ENCODE measurements at regions not wholly inside any gene's neighbourhood (a gene's known extent, or its start where the extent isn't known, plus 50 kb on each side); places are given as distances from the start of the nearest gene placed in this dataset.
"Not testable (repeated sequence)": the region's sequence is repeated elsewhere in the genome, so short reads cannot be mapped to it uniquely, and the experiment has no call there.

- no peak for DNase-seq (ENCODE audit: low read depth)
Measured at GRCh38 chr14:34090451-34090850, 139.6 kb upstream of the EGLN3 start.

GRCh38 chr14:34088914-34089313 is 138.0 kb upstream of the EGLN3 start:
- DNase-seq (ENCODE audit: low read depth), result no peak

GRCh38 chr14:34087571-34087970 is 136.7 kb upstream of the EGLN3 start:
- no peak for DNase-seq (ENCODE audit: low read depth)

GRCh38 chr14:34086223-34086757 is 135.4 kb upstream of the EGLN3 start:
- no peak for DNase-seq (ENCODE audit: low read depth)

- DNase-seq (ENCODE audit: low read depth), result no peak
Measured at GRCh38 chr14:34085695-34086094, 134.8 kb upstream of the EGLN3 start.

DNA sequence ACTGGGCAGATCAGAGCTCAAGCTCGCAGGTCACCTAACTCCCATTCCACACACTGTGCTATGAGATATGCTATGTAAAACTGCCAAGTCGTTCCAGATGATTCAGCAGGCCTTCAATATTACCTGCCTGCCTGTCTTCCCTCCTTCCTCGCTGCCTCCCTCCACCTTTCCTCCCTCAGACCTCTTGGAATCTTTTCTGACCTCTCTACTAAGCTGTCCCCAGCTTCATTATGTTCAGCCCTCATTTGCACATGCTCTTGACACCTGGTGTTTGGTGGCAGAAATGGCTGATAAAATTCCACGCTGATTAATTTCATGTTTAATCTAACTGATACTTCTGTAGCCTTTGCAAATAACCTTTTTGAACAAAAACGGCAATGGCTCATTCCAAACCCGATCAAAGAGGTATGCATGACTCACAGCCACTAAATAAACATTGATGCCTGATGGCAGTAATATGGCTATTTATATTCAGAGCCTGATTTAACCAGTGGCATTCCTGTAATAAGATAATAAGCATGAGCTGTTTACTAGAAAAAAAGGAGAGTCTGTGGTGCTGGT is 130.8 kb upstream of the EGLN3 start:
- DNase-seq (ENCODE audit: low read depth), result no peak

DNA sequence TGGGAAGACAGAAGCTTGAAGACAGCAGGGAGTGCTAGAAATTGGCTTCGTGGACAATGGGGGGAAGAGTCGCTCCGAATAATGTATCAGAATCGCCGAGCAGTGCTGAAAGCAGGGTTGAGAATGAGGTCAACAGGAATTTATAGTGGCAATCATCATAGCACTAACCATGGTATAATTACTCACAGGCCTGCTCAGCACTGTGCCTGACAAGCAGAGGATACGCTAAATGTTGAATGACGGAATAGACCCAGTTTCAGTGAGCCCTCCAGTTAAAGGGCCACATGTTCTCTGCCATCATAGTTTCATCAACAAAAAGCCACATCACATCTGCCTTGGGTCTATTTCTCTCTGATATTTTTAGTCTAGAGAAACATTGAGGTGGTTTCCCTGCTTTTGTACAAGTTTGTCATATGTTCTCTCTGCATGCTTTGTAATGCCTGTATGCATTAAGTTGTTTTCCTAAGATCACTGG is 130.3 kb upstream of the EGLN3 start:
- DNase-seq (ENCODE audit: low read depth), result no peak

DNA sequence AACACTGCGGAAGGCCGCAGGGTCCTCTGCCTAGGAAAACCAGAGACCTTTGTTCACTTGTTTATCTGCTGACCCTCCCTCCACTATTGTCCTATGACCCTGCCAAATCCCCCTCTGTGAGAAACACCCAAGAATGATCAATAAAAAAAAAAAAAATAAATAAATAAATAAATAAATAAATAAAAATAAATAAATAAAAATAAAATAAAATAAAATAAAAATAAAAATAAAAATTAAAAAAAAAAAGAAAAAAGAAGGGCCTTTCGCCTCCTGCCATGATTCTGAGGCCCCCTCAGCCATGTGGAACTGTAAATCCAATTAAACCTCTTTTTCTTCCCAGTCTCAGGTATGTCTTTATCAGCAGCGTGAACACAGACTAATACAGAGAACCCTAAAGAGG is 128.8 kb upstream of the EGLN3 start:
- not testable (repeated sequence) for DNase-seq (ENCODE audit: low read depth)

DNA sequence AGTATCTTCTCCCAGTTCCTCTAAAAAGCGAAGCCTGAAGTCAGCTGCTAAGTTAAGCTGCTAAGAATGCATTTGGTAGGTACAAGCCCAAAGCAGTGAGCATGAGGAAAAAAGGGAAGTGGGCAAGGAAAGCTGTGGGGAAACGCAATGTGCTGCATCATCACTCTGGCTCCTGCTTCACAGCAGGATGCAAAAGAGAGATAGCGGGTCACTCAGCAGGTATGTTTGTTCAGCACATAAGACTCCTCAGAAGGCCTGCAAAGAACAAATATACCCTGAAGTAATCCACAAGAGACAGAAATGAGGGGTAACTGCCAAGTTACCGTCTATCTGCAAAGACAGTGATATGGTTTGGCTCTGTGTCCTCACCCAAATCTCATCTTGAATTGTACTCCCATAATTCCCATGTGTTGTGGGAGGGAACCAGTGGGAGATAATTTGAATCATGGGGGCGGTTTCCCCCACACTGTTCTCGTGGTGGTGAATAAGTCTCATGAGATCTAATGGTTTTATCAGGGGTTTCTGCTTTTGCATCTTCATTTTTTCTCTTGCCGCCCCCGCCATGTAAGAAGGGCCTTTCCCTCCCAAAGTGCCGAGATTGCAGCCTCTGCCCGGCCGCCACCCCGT is 127.4 kb upstream of the EGLN3 start:
- no peak for DNase-seq (ENCODE audit: low read depth)

GRCh38 chr14:34075826-34076225 is 125.0 kb upstream of the EGLN3 start:
- DNase-seq (ENCODE audit: low read depth), result no peak

DNA sequence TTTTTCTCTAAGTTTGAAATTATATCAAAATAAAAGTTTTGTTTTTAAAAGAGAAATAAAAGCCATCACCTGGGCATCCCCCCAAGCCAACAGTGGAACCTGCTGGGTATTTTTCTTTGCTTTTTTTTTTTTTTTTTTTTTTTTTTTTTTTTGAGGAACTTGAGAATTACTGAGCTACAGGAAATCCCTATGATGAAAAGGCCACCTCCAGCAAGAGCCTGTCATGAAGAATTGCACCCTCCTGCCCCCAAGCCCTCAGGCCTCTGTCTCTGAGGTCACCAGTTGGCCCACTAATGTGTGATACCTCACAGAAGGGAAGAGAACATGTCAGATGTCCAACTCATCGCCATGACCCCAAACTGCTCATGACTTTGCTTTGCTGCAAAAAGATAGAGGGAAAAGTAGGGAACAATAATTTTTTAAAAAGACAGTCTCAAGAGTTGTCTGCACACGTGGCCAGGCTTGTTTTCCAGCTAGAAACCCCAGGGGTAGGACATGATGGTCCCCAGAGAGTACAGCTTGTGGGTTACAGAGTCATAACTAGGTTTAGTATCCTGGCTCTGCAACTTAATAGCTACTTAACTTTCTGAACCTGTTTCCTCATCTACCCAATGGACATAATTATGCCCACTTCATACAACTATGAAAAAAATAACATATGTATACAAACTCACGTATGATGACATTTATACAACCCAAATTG is 124.3 kb upstream of the EGLN3 start:
- no peak for DNase-seq (ENCODE audit: low read depth)

DNA sequence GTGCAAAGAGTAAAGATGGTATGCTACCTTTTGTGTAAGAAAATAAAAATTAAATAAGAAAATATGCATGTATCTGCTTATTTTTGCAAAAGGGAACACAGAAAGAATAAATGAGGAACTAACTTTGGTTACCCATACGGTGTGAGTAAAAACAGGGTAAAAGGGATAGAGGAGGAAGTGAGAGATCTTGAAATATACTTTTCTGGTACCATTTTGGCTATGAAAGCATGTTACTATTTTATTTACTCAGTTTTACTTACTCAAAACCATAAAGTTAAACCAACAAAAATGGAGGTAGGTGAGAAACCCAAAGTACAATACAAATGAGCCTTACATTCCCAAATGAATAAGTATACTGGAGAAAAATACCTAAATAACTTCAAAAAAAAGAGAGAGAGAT is 122.0 kb upstream of the EGLN3 start:
- no peak for DNase-seq (ENCODE audit: low read depth)

DNA sequence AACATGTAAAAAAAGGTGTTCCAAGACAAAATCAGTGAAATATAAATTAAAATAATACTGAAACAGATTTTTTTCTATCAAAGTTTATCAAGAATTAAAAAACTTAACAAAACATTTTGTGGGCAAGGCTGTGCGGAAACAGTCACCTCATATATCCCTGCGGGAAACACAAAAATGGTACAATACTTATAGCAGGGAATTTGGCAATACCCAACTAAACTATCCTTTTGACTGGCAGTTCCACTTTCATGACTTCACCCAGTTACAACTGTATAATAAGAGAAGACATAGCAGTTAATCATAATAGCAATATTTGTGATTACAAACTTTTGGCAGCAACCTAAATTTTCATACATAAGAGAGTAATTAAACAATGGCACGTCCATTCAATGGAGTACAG is 121.5 kb upstream of the EGLN3 start:
- no peak for DNase-seq (ENCODE audit: low read depth)

DNA sequence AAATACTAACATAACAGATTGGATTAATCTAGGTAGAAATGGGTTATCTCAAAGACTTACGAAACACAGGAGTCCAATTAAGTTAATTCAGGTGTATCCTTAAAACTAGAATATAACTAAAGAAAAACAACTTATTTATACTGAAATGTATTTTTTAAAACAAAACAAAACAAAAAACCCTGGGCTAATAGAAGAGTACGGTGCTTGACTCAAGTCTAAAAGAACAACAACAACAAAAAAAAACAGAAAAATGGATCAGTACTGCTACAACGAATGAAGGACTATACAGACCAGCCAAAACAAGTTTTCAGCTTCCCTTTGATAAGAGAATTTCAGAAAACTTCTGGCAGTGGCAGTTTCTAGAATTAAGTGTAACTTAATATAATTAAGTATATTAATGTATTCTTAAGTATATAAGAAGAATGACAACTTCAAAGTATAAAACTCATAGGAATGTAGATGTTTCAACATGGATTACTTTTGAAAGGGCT is 120.1 kb upstream of the EGLN3 start:
- DNase-seq (ENCODE audit: low read depth), result no peak

DNA sequence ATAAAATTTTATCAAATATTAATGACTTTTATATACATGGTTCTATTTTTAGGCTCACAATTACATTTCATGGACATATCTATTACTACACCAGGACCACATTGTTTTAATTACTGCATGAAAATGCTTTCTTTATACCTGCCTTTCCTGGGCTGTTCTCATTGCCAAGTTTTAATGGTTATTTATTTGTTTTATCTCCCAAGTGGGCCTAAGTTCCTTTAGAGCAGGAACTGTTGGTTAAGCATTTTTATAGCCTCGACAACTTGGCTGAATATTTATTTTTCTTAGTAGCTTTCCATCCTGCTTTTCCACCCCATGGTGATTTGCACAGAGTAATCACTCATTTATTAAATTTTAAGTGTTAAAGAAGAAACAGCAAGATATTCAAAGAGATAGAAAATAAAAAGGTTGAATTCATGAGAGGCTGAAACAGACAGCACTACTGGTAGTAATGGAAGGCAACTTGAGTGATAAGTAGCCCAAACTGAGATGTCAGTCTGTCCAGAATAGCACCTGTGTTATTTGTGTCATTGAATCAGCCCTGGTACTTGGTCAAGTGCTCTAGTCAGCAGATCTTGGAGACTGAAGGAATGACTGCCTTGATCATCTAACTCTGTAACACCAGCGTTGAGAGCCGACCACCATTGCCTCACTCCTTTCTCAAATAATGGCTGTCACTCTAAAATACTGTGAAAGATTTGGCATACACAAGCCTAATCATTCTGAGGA is 119.1 kb upstream of the EGLN3 start:
- no peak for DNase-seq (ENCODE audit: low read depth)

DNA sequence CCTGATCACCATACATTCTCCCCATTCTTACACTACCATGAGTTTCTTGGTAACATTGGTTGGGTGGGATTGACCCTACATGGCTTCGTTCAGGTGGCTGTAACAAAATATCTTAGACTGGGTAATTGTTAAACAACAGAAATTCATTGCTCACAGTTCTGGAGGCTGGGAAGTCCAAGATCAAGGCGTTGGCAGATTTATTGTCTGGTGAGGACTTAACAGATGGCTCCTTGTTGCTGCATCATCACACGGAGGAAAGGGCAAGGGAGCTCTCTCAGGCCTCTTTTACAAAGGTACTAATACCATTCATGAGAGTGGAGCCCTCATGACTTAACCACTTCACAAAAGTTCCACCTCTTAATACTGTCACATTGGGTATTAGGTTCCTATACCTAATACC is 116.7 kb upstream of the EGLN3 start:
- no peak for DNase-seq (ENCODE audit: low read depth)

DNA sequence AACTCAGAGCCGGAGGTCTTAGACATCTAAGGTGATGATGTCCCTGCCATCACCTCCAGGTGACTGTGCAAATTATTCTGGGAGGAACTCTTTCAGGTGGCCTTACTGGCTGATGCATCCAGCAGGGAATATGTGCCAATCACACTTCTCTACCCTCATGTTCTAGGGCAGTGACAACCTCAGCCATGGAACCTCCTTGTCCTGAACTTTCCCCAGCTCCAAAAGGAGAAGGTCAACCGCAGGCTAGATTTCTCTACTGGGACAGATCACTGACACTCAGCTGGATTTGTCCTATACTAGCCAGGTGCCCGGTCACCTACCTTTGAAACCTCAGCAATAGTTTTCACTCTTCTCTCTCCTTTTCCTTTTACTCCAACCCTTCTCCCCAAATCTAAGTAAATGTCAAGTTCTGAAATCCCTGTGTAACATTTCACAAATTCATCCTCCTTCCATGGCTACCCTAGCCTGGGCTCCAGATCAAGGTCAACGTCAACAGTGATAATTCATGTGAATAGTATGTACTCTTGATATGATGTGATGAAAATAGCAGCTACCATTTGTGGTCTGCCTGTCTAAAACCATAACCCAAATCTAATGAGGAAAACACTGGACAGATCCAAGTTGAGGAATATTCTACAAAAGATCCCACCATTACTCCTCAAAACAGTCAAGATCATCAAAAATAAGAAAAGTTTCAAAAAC is 115.0 kb upstream of the EGLN3 start:
- no peak for DNase-seq (ENCODE audit: low read depth)

DNA sequence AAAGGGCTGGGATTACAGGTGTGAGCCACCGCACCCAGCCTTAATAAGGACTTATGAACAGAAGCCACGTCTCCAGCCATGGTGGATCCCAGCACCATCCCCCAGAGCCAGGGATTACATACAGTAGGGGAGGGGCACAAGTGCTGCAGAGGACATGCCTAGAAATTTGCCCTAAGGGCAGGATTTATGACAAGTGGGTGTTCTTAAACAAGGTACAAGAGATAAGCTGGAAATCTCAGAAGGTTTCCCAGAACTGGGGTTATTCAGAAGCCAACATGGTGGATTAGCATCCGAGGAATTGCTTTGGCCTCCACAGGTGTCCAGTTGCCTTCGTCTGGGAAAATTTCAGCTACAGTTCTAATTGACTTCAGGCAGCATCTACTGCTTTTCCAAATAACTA is 114.4 kb upstream of the EGLN3 start:
- DNase-seq (ENCODE audit: low read depth), result no peak

GRCh38 chr14:34064349-34064748 is 113.5 kb upstream of the EGLN3 start:
- DNase-seq (ENCODE audit: low read depth), result no peak

GRCh38 chr14:34063470-34064164 is 112.7 kb upstream of the EGLN3 start:
- no peak for DNase-seq (ENCODE audit: low read depth)

DNA sequence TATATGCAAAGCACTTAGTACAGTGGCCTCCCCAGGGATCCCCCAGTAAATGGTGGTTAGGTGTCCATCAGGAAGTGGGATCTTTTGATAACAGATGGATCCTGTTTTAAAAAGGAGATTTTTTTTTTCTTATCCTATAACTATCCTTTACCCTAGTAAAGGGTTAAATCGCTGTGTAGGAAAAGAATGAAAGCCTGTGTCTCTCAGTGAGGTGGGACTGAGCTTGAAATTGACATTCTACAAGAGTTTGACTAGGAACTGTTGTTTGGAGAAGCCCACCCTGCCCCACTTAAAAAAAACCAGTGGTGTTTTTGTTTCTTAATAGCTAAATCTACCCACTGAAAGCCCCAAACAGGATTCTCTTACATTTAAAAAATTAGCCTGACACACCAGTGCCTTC is 112.2 kb upstream of the EGLN3 start:
- no peak for DNase-seq (ENCODE audit: low read depth)
